GM12872 (cell line): ENCODE measurements at regions not wholly inside any gene's neighbourhood (a gene's known extent, or its start where the extent isn't known, plus 50 kb on each side); places are given as distances from the start of the nearest gene placed in this dataset.

Experiments used
- TF ChIP-seq, protein P1 (sequence below): IDR thresholded peaks from 3 replicates; pipeline ENCODE4 v1.5.1; 2011; ENCODE audit warnings: low read depth, mild to moderate bottlenecking, low read length, moderate library complexity; ENCODE audit not compliant: insufficient read depth

DNA sequence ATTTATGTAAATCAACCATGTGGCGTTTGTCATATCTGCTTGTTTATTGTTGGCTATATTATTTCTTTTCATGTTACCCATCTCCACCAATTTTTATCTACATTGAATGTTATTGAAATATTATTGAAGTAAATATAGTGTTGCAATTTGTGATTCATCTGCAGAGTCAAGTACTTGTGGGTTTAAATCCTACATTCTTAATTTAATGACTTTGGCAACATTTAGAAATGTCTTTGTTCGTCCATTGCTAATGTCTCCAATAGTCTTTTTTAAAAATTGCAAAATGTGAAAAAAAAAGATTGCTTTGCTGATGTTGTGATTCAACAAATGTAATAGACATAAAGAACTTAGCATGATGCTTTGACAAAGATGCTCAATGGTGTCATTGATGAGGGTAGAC, 1572.8 kb upstream of the PIK3C3 start:
- TF ChIP-seq, protein P1, sequence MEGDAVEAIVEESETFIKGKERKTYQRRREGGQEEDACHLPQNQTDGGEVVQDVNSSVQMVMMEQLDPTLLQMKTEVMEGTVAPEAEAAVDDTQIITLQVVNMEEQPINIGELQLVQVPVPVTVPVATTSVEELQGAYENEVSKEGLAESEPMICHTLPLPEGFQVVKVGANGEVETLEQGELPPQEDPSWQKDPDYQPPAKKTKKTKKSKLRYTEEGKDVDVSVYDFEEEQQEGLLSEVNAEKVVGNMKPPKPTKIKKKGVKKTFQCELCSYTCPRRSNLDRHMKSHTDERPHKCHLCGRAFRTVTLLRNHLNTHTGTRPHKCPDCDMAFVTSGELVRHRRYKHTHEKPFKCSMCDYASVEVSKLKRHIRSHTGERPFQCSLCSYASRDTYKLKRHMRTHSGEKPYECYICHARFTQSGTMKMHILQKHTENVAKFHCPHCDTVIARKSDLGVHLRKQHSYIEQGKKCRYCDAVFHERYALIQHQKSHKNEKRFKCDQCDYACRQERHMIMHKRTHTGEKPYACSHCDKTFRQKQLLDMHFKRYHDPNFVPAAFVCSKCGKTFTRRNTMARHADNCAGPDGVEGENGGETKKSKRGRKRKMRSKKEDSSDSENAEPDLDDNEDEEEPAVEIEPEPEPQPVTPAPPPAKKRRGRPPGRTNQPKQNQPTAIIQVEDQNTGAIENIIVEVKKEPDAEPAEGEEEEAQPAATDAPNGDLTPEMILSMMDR: no peak

DNA sequence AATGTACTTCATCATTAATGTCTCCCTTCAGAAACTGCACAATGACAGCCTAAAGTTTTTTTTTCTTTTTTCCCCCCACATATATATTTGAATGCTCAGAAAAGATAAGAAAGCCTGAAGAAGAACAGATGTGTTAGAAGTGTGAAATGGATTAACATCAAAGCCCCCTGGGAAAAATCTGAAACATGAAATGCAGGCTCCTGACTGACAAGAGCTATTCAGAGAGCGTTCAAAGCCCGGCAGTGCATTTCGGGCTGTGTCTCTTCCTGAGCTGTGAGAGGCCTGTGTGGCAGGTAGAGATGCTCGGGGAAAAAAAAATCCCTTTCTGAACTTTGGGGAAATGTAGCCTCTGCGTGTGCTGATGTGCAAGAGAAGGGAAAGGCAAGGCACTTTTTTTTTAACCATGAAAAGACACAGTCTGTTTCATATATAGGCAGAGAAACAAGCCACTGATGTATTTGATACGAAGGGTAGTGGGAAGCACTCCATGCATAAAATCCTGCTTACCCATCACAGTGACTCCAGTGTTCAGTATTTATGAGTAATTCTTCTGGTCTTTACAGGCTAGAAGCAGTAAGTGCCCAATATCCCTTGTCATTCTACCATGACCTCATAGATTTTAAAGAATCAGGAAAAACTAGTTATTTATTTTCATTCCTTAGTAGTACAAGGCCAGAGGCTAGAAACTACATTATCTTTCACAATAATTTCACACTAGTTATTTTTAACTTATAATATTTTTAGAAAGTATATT, 1574.2 kb upstream of the PIK3C3 start:
- TF ChIP-seq, protein P1: no peak

DNA sequence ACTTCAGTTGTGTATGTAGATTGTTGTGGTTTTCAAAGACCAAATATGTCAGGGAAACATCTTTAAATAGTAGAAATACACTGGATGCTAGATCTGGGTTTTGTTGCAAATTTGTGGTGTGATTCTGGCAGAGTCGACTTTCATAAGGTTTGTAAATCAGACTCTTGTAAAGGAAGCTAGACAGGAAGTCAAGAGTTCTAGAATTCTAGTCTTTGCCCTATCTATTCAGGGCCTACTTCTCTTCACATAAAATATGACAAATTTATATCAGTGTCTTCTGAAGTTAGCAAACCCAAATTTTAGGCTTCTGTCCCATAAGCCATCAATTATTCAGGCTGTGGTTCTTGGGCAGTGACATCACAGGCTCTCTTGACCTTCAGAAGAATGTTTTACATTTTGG, 1579.2 kb upstream of the PIK3C3 start:
- TF ChIP-seq, protein P1: no peak

DNA sequence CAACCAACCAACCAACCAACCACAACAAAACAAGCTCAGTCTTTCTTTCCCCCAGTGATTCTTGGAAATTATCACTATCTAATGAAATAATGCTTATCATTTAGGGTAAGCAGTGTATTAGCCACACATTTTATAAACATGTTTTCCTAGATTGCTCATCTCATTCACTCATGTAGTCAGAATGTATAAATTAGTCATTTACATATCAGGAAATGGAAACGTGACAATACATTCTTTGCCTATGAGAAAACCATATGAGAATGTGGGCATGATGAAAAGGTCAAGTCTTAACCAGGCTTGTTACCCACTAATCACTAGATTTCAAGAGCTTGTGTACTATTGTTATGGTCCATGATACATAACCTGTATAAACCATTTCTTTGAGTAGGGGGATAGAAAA, 1583.4 kb upstream of the PIK3C3 start:
- TF ChIP-seq, protein P1: no peak

DNA sequence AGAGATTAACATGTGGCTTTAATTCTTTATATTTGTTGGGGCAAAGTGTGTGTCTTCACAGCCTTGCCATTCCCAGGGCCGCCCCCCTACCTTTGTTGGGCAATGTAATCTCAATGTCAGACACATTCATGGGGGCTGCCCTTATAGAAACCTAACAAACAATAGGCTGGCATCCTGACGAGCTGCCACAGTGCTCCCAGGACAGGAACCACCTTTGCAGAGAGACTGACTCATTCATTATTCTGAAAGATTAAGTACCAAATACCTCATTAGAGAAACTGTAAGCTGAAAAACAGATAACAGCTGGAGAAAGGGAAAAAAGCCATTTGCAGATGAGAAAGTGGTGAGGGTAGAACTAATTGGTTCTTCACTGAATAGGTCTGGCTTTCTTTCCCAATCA, 1587.5 kb upstream of the PIK3C3 start:
- TF ChIP-seq, protein P1: no peak

DNA sequence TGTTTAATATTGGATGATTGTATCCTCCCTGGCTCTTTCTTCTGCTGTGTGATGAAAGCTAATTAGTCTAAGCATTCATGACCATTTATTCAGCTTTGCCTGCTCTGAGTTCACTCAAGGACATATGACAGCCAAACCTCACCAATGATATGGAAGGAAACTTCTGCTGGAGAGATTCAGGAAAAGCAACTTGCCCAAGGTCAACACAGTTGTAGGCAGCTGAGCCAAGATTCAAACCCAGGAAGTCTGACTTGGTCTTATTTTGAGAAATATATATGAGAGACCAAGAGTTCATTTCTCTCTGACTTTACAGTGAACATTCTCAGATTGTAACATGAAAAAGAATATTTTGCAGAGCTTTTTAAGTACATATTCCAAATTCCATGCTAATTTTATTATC, 1588.5 kb upstream of the PIK3C3 start:
- TF ChIP-seq, protein P1: no peak

DNA sequence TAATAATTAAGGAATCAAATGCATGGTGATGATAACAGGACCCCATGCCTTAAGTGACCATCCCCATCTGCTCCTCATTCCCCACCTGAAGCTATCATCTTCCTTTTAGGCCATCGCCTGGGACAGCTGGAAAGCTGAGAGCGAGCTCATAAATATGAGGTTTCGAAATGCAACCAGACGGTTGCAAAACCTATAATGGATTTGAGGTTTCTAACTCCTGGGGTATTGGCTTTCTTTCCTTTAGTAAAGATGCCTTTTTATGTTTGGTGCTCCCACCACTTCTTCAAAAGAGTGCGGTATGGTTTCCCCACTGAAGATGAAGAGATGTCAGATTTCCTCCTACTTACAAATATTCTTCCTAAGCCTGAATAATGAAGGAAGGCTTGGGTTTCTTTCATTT, 1589.5 kb upstream of the PIK3C3 start:
- TF ChIP-seq, protein P1: no peak

DNA sequence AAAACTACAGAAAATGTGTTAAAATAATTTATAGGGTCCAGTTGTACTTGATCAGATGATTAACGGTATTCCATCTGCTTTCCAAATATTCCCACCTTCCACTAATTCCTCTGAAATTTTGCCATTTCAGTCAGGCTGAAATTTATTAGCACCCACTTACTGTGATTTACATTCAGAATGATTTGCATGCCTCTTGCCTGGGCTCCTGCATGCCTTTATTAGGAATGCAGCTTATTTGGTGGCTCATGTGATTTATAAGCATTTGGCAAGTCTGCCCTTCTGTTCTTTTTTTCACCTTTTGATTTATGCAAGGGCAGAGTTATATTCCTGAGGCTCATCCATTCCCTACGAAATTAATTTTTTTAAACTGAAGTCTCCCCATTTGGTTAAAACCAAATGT, 1594.5 kb upstream of the PIK3C3 start:
- TF ChIP-seq, protein P1: no peak
